Activated CD4-positive, alpha-beta T cell treated with anti-CD3 and anti-CD28 coated beads, Interleukin-2, amount 50 U/mL, for 16 hours (primary cell): ENCODE measurements at regions not wholly inside any gene's neighbourhood (a gene's known extent, or its start where the extent isn't known, plus 50 kb on each side); places are given as distances from the start of the nearest gene placed in this dataset.
A peak's percentile ranks its signal among the peaks of the same experiment; 100 is the strongest.
"Not testable (repeated sequence)": the region's sequence is repeated elsewhere in the genome, so short reads cannot be mapped to it uniquely, and the experiment has no call there.

Experiments
- DNase-seq: peaks from one replicate; pipeline ENCODE4 v3.0.0-alpha.2; 2020

DNA sequence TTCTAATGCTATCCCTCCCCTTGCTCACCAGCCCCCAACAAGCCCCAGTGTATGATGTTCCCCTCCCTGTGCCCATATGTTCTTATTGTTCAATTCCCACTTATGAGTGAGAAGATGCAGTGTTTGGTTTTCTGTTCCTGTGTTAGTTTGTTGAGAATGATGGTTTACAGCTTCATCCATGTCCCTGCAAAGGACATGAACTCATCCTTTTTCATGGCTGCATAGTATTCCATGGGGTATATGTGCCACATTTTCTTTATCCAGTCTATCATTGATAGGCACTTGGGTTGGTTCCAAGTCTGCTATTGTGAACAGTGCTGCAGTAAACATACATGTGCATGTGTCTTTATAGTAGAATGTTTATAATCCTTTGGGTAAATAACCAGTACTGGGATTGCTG, 480.2 kb upstream of the PTCHD4 start:
- not testable (repeated sequence) for DNase-seq

DNA sequence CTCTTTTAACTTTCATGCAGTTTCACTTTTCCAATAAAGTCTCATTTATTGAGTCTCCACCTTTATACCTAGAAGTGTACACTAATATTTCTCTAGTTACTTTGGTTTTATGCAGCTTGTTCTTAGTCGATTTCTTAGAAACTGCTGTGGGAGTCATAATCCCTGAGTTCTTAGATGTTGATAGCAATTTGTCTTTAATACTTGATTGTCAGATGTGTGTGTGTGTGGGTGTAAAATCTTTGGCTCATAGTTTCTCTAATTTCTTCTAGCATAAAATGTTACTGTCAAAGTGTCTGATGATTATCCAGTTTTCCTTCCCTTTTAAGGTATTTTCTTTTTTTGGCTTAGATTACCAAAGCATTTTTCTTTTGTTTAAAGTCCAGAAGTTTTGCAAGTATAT, 473.8 kb upstream of the PTCHD4 start:
- no peak for DNase-seq

DNA sequence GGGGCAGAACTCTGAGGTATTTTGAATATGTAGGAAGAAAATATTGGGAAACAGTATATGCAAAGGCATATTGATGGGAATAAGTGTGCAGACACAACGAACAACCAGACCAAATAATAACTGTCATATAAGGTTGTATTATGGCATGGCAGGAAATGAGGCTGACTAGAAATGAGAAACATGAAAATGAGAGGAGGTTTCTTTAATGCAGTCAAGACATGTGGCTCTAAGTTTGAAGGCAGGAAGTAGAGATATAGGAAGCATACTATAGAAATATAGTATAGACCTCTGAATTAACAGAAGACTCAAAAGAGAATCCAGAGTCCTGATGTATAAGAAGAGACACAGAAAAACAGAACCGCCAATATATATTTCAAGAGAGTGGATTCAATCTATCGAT, 459.7 kb upstream of the PTCHD4 start:
- DNase-seq = peak; percentile 1

DNA sequence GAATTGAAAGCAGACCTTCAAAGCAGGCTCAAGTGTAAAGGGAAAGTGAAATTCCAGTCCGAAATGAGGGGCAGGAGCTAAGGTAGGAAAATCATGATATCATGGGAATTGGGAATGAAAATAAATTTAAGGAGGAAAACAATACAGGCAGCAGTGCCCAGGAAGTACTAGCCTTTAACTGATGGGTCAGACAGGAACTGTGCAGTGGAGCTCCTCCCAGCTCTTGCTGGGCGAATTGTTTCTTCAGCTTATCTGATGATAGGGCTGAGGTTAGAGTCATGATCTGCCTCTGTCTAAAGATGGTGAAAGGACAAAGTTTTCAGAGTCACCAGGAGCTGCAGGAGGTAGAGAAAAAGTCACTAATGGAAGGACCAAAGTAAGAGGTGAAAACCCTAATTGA, 457.9 kb upstream of the PTCHD4 start:
- no peak for DNase-seq

DNA sequence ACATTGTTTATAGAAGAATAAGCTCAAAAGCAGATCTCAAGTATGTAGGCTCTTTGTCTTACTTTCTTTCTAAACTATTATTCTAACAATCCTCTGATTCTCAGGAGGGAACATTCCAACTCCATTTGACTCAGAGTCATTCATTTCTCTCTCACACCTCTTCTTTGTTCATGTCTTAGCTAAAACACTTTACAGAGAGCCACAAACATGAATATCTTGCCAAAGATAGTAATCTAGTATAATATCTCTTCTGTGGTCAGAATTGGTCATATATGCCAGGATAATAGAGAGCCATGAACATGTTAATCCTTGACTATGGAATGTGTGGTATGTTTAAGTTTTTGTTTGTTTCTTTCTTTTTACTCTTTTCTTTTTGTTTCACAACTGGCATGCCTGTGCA, 456.0 kb upstream of the PTCHD4 start:
- no peak for DNase-seq

DNA sequence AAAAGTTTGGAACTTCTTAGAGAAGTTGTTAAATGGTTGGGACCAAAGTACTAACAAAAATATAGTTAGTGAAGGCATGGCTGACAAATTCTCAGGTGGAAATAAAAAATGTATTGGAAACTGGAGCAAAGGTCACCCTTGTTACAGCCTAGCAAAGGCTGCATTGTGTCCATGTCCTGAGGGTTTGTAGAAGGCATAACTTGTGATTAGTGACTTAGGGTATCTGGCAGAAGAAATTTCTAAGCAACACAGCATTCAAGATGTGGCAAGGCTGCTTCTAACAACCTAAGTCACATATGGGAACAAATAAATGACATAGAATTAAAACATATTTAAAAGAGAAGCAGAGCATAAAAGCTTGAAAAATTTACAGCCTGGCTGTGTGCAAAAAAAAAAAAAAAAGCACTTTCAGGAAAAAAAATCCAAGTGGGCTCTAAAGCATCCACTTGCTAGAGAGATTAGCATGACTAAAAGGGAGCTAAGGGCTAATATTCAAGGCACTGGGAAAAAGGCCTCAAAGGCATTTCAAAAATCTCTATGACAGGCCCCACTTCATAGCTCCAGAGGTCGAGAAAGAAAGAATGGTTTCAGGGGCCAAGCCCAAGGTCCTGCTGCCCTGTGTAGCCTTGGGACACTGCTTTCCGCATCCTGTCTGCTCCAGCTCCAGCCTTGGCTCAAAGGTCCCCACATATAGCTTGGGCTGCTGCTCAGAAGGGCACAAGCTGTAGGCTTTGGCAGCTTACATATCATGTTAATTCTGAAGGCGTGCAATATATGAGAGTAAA, 453.2 kb upstream of the PTCHD4 start:
- no peak for DNase-seq

DNA sequence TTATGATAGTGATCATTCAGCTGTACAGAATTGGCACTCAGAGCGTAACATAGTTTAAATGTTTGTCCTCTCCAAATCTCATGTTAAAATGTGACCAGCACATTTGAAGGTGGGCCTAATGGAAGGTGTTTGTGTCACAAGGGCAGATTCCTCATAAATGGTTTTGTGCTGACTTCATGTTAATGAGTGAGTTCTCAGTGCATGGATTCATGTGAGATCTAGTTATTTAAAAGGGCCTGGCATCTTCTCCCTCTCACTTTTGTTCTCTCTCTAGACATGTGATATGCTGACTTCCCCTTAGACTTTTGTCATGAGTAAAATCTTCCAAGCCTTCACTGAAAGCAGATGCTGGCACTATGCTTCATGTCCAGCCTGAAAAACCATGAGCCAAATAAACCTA, 452.4 kb upstream of the PTCHD4 start:
- DNase-seq = no peak

DNA sequence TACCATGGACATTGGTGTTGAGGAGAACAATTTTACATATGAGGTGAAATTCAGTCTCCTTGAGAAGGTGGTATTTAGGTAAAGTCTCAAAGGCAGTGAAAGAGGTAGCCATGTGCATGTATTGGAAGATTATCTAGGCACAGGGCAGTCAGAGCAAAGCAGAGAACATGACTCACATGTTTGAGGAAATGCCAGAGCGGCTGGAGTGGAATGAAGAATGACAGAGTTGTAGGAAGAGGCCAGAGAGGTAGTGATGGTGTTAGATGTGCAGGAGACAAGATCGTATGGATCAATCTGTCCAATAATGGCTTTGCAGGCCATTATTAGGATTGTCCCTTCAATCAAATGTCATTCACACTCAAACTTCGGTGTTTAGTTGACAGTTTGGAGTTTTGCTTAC, 449.4 kb upstream of the PTCHD4 start:
- DNase-seq = no peak

DNA sequence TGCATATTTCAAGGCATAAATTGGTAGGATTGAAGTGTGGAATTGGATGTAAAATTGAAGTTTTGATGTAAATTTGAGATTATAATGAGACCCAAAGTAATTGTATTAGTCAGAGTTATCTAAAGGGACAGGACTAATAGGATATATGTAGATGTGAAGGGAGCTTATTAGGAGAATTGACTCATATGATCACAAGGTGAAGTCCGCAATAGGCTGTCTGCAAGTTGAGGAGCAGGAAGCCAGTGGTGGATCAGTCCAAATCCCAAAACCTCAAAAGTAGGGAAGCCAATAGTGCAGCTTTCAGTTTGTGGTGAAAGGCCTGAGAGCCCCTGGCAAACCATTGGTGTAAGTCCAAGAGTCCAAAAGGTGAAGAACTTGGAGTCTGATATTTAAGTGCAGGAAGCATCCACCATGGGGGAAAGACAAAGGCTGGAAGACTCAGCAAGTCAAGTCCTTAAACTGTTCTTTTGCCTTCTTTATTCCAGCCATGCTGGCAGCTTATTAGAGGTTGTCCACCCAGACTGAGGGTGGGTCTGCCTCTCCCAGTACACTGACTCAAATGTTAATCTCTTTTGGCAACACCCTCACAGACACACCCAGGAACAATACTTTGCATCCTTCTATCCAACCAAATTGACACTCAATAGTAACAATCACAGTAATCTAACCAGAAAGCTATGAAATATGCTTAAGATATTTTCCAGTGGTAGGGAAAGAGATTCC, 442.6 kb upstream of the PTCHD4 start:
- DNase-seq = no peak

DNA sequence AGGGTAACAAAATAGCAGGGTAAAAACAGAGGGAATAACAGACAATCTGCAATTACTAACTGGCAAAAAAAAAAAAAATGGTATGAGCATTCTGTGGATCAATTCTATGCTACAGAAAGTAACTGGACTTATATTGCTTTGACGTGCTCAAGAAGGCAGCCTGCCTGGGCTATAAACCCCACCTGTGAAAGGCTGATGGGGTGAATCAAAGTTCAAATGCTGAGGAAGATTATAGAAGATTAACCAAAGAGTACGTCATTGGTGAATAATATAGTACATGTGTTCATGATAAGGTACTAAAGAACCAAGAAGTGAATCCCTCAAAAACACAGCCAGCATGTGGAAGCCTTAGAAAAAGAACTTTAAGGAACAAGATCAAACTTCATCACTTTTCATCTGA, 441.9 kb upstream of the PTCHD4 start:
- no peak for DNase-seq

DNA sequence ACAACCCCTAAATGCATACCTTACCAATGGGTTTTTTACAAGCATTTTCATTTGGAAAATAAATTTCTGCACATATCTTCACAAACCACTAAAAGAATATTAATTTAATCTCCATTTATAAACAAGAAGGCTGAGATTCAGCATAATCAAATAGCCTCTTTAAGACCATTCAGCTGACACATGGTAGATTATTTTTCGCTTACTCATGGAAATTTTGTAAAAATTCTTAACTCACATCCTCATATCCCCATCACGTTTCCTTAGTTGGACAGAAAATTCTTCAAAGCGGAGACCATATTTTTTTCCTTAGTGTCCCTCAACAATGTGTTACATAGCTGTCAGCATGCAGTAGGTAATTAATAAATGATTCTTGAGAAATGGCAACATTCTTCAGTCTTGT, 439.6 kb upstream of the PTCHD4 start:
- DNase-seq = no peak

DNA sequence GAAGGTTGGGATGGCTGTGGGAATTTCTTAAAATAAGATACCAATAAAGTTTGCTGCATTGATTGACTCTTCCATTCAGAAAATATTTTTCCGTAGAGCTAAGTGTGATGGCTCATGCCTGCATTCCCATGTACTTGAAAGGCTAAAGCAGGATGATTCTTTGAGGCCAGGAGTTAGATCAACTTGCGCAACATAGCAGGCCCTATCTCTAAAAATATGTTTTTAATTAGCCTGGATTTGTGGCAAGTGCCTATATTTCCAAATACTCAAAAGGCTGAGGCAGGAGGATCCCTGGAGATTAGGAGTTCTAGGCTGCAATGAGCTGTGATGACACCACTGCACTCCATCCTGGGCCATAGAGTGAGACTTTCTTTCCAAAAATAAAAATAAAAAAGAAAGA, 431.2 kb upstream of the PTCHD4 start:
- DNase-seq = no peak

DNA sequence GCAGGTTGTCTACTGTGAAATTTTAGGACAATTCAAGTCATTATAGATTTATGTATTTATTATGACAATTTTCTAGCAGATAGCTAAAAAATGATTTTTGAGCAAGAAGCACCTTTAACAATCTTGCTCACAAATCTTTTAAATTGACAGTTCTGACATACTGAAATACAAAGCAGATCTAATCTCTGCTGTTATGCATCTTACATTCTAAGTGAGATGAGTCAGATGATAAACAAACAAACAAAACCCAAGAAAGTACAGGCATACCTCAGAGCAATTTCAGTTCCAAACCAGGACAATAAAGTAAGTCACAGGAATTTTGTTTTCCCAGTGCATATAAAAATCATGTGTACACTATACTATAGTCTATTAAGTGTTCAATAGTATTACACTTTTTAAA, 430.7 kb upstream of the PTCHD4 start:
- no peak for DNase-seq

DNA sequence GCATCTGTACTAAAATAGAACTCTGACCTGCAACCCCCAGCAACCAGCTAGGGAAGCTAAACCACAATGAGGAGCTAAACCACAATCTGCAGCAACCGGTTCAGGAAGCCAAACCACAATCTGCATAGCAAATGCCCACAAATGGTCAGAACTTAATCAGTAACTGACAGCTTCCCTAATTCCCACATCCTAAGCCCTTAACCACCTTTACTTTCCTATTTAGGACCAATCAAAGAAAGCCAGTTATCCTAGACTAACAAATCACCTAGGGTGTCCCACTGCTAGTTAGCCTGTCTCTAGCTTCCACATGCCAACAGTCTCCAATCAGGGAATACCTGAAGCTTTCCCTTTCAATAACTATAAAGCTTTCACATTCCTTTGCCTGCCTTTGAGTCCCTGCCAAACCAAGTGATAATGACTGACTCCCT, 424.6 kb upstream of the PTCHD4 start:
- no peak for DNase-seq

DNA sequence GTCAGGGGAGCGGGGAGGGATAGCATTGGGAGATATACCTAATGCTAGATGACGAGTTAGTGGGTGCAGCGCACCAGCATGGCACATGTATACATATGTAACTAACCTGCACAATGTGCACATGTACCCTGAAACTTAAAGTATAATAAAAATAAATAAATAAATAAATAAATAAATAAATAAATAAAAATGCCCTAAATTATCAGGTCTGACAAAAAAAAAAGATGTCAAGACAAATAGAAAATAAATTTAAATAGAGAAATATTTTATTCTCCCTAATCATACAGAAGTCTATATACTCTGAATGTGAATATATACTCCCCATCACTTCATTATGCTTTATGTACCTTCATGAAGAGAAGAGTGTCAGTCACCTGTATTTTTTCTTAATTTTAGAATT, 420.0 kb upstream of the PTCHD4 start:
- not testable (repeated sequence) for DNase-seq

DNA sequence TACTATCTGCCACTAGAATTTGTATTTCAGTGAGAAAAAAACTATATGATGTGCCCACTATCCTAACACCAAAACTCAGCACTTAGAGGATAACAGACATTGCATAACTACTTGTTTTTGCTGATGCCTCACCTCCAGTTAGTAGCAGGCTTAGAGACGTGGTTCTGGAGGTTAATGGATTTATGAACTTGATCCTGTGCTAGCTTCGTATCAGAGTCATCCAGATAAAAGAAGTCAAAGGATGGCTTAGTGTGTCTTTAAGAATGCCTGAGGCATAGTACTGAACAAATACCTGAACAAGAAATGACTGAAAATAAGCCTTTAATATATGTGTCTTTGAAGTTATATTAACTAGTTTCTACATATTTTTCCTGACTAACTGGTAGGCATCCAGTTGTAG, 414.9 kb upstream of the PTCHD4 start:
- DNase-seq = no peak

DNA sequence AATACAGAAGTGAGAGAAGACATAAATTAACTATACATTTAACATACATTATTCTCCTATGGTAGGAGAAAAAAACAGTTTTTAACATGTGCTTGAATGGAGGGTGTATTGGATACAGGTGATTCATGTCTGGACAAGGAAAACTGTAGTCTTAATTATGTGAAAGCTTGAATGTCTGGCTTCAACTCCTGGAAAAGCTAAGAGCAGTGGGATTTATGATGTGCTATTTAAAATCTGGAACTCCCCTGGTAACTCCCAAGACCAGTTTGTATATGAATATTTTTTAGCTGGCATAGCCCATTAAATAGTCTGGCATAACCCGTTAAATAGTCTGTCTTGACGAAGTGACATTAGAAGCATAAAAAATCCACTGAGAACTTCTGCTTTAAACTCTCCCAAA, 410.0 kb upstream of the PTCHD4 start:
- DNase-seq = no peak

DNA sequence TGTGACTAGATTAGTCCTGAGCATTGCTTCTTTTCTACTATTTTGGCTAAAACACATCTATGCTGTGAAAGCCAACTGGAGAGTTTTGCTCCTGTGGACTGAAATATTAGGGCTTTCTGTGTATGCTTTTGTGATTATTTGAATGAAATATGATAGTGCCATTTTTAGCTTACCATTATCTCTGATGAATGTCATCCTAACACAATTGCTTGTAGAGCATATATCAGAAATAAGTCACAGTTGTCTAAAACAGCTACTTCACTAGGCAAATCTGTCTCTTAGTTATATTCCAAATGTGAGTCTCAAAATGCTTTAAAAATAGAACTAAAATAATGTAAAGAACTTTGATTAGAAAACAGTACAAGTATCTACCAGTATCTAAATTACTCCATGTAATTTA, 401.4 kb upstream of the PTCHD4 start:
- DNase-seq = no peak

DNA sequence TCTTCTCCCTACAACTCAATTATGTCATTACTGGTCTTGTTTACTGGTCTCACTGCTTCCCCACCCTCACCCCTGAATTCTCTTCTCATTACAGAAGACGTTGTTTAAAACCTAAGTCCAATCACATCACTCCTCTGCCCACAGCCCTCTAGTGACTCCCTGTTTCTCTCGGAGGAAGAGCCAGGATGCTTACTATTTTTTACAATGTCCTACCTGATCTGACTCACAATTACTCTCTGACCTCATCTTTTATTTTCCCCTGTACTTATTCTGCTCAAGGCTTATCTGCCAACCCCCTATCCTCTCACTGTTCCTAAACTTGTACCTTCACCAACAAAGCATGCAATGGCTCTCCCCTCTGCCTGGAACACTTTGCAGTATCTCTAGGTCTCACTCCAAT, 400.4 kb upstream of the PTCHD4 start:
- no peak for DNase-seq

DNA sequence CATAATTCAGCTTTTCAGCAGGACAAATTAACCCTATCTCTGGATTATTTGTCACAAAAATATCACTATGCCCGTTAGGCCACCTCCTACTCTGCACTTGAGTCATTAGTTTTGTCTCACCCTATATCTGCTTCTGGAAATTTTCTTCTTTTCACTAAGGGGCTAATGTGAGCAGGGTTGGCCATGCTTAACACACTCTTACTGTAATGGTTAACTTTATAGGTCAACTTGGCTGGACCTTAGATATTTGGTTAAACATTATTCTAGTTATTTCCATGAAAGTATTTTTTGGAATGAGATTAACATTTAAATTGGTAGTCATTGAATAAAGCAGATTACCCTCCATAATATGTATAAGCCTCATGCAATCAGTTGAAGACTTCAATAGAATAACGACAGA, 394.6 kb upstream of the PTCHD4 start:
- no peak for DNase-seq

DNA sequence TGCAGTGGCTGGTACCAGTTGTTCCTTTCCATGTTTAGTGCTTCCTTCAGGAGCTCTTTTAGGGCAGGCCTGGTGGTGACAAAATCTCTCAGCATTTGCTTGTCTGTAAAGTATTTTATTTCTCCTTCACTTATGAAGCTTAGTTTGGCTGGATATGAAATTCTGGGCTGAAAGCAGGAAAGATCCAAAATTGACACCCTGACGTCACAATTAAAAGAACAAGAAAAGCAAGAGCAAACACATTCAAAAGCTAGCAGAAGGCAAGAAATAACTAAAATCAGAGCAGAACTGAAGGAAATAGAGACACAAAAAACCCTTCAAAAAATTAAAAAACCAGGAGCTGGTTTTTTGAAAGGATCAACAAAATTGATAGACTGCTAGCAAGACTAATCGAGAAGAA, 382.4 kb upstream of the PTCHD4 start:
- not testable (repeated sequence) for DNase-seq

DNA sequence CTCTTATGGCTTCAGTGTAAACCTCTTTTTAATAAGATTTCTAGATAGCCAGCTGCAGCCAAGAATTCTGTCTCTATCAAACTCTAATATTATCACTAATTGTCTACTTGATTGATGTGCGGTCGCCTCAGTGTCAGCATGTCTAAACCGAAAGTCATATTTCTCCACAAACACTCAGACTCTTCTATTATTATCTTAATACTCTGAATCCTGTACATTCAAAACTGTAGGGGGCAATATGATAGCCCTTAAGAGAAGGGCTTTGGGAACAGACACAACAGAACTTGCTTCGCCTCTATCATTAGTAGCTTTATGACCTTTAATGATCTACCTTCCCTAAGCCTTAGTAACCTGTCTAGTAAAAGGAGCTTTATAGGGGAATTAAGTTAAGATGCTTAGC, 379.7 kb upstream of the PTCHD4 start:
- DNase-seq = no peak

DNA sequence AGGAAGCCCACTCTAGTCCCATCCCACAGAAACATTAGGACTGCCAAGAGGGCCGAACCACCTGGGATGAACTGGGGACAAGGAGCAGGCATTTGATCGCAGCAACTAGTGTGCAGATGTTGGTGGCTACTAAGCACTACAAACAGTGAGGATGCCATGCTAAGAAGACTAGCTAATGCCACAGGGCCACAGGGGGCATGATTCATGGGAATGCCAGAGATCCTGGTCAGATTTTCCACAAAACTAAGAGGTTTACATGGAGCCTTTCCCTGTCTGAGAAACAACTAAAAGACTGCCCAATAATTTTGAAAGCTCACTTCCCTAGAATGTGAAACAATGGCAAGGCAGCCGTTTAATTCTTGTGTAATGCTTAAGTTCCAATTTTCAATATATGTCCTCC, 375.9 kb upstream of the PTCHD4 start:
- DNase-seq = no peak

DNA sequence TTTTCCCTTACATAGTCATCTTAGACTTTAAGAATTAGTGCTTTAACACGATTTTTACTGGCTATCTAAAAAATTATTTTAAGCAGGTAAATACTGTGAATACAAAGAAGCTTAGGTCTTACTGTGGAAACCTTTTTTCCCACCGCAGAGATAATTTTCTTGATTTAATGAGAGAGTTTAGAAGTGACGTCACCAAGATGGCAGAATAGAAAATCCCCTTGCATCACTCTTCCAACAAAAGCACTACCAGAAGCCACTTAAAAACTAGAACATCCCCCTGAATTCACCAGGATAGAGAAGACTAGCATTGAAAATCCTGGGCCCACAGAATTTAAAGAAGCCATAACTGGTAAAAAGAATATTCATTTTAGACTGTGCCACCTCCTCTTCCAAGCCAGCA, 375.4 kb upstream of the PTCHD4 start:
- no peak for DNase-seq

DNA sequence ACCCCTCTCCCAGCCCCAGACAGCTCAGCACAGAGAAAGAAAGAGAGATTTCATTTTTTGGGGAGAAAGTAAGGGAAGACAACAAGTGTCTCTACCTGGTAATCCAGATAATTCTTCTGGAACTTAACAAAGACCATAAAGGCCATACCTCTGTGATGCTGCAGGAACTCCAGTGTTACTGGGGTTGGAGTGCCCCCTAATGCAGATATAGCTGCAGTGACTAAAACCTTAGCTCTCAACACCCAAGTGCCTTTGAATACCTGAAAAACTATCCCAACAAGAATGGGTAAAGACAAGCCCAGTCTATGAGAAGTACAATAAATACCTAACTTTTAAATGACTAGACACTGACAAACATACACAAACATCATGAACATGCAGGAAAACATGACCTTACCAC, 365.3 kb upstream of the PTCHD4 start:
- no peak for DNase-seq
